ENCODE measurements at regions not wholly inside any gene's neighbourhood (a gene's known extent, or its start where the extent isn't known, plus 50 kb on each side); places are given as distances from the start of the nearest gene placed in this dataset.

GRCh38 chr15:61687651-61688050, 372.6 kb downstream of the VPS13C start:
- H3K36me3 ChIP-seq (replicated peaks in 1 of 2; ENCODE audit: insufficient read depth in 1 of 2, low read depth in 2 of 2): no peaks in the 10 kb centered on the region
- ATAC-seq (no peak), DNase-seq (no peak)
- no peaks in the 10 kb centered on the region for H3K27me3 ChIP-seq
- intact Hi-C loops (cut with DNase I): no loop called here
- TF ChIP-seq POLR2A (IDR thresholded peaks at IDR 0.05) (no peak), CTCF (IDR thresholded peaks at IDR 0.05) (no peak)
- H3K9me3 ChIP-seq: no peaks in the 10 kb centered on the region
- H3K4me1 ChIP-seq: peaks cover 7% of the 10 kb centered on the region
- H3K4me3 ChIP-seq: no peak overlapping the region
- no peak overlapping the region for H3K27ac ChIP-seq

GRCh38 chr15:61687124-61687523, 373.1 kb downstream of the VPS13C start:
- no peak for DNase-seq
- H3K9me3 ChIP-seq: no peaks in the 10 kb centered on the region
- H3K4me3 ChIP-seq: no peak overlapping the region
- H3K27me3 ChIP-seq: no peaks in the 10 kb centered on the region
- WGBS, 2 donors: 62 to 63% methylated on average over 6 of the region's 6 CpGs
- H3K4me1 ChIP-seq: peaks cover 7% of the 10 kb centered on the region
- H3K27ac ChIP-seq: no peak overlapping the region
- no peaks in the 10 kb centered on the region for H3K36me3 ChIP-seq (replicated peaks in 1 of 2; ENCODE audit: insufficient read depth in 1 of 2, low read depth in 2 of 2)
- TF ChIP-seq CTCF (IDR thresholded peaks at IDR 0.05): no peak
- TF ChIP-seq POLR2A (IDR thresholded peaks at IDR 0.05): no peak
- intact Hi-C loops (cut with DNase I): no loop called here
- no peak for ATAC-seq

DNA sequence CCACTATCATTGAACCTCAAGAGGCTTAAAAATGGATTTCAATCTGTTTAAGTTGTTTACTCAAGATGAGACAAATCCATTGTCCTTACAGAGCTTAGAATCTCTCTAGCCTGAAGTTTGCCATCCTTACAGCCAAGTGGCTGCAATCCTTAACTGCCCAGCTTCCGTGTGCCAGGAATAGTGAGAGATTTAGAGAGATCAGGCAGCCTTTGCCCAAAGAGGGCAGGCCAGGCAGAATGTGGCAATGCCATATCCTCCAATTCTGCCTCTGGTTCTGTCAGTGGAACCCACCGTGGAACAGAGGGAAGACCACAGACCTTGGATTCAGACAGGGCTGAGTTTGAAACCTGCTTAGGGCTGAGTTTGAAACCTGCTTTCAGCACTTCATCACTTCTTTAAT, 374.3 kb downstream of the VPS13C start:
- 74 to 77% methylated on average over 2 of the region's 2 CpGs for WGBS, 2 donors
- no peak for DNase-seq
- Histone ChIP-seq H3K9me3 (no peaks in the 10 kb centered on the region), H3K4me3 (no peak overlapping the region), H3K4me1 (peaks cover 7% of the 10 kb centered on the region), H3K36me3 (replicated peaks in 1 of 2; ENCODE audit: insufficient read depth in 1 of 2, low read depth in 2 of 2) (no peaks in the 10 kb centered on the region), H3K27me3 (no peaks in the 10 kb centered on the region), H3K27ac (no peak overlapping the region)
- intact Hi-C loops (cut with DNase I): no loop called here
- ATAC-seq: no peak
- no peak for TF ChIP-seq POLR2A (IDR thresholded peaks at IDR 0.05)
- TF ChIP-seq CTCF (IDR thresholded peaks at IDR 0.05): no peak

GRCh38 chr15:61685534-61685933, 374.7 kb downstream of the VPS13C start:
- Histone ChIP-seq H3K36me3 (replicated peaks in 1 of 2; ENCODE audit: insufficient read depth in 1 of 2, low read depth in 2 of 2) (no peaks in the 10 kb centered on the region), H3K4me1 (peaks cover 7% of the 10 kb centered on the region), H3K4me3 (no peak overlapping the region), H3K9me3 (no peaks in the 10 kb centered on the region), H3K27ac (no peak overlapping the region), H3K27me3 (no peaks in the 10 kb centered on the region)
- intact Hi-C loops (cut with DNase I): no loop called here
- 58 to 61% methylated on average over 4 of the region's 4 CpGs for WGBS, 2 donors
- no peak for ATAC-seq
- no peak for DNase-seq
- TF ChIP-seq POLR2A (IDR thresholded peaks at IDR 0.05): no peak
- no peak for TF ChIP-seq CTCF (IDR thresholded peaks at IDR 0.05)

- intact Hi-C loops (cut with DNase I): no loop called here
- ATAC-seq: no peak
- H3K9me3 ChIP-seq: no peaks in the 10 kb centered on the region
- no peak overlapping the region for H3K27ac ChIP-seq
- H3K4me3 ChIP-seq: no peak overlapping the region
- H3K4me1 ChIP-seq: peaks cover 7% of the 10 kb centered on the region
- WGBS, 2 donors: 90 to 93% methylated on average over 2 of the region's 2 CpGs
- no peak for DNase-seq
- no peaks in the 10 kb centered on the region for H3K36me3 ChIP-seq (replicated peaks in 1 of 2; ENCODE audit: insufficient read depth in 1 of 2, low read depth in 2 of 2)
- TF ChIP-seq CTCF (IDR thresholded peaks at IDR 0.05): no peak
- no peaks in the 10 kb centered on the region for H3K27me3 ChIP-seq
Observed at GRCh38 chr15:61684749-61685467, 375.3 kb downstream of the VPS13C start.

All from body of pancreas (tissue), 4 donors.